Activated CD4-positive, alpha-beta T cell treated with anti-CD3 and anti-CD28 coated beads for 24 hours (primary cell): ENCODE measurements at regions not wholly inside any gene's neighbourhood (a gene's known extent, or its start where the extent isn't known, plus 50 kb on each side); places are given as distances from the start of the nearest gene placed in this dataset.

Source experiments
- DNase-seq, 2 donors: peaks; one replicate each; pipeline ENCODE4 v3.0.0-alpha.2; 2020; ENCODE audit warnings: low read depth in 2 of 2

DNA sequence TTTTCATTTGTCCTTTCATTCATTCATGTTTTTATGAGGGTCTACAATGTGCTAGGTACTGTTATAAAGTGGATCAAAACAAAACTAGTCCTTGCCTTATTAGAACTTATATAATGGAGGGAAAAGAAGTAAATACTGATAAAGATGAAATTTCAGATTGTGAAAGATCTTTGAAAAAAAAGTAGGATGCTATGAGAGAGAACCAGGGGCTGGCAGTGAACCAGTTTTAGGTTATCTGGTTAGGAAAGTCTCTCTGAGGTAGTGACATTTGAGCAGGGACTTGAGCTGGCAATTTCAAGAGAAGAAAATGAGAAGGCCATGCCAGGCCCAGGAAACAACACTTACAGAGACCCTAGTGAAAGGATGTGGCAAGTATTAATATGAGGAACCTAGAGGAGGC, 57.3 kb upstream of the E2F7 start:
- DNase-seq = no peak

DNA sequence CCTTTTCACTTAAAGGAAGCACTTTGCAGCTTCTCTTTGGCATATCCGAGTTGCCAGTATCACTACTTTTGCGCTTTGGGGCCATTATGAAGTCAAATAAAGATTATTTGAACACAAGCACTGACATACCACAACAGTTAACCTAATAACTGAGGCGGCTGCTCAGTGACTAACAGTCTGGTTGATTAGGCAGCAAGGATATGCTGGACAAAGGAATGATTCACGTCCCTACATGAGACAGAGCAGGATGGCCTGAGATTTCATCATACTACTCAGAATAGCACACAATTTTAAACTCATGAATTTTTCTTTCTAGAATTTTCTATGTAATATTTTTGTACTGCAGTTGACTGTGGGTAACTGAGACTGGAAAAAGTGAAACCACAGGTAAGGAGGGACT, 56.9 kb upstream of the E2F7 start:
- DNase-seq = no peak

DNA sequence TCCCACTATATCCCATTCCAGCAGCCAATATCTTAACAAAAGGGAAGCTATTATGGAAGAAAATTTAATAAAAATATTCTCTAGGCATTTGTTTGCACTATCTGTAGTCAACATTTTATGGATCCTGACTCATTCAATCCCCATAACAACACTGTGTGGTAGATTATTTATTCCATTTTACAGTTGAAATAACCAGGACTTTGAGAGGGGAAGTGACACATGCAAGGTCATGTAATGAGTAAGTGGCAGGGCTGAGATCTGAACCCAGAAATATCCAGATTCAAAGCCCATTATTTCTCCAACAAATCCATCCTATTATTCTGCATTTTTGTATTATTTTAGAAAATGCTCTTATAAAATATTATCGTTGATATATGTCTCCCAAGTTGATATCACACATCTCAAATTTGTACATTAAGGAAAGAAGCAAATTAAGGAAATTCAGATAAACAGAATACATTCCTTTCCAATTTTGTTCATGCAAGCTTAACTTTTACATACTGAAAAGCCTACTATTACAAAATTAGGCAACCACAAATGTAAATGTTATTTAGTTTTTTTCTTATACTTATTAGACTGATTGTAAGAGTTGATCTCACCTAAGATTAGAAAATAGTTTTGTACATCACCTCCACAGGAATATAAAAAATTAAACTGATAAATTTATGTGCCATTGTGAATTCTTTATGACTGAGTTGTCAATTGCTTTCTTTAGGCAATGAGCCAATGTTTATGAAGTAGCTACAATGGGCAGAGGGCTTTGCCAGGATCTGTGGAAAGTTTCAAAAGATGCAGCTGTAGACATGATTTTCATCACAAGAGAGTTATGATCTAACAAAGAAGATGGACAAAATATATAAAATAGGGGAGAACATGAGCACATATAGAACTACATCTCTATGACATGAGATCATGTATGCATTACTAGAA, 55.1 kb upstream of the E2F7 start:
- DNase-seq = no peak

- no peak for DNase-seq
Observed at GRCh38 chr12:77118696-77119095, 53.3 kb upstream of the E2F7 start.

GRCh38 chr12:77116277-77116676, 50.9 kb upstream of the E2F7 start:
- no peak for DNase-seq

GRCh38 chr12:77115471-77115870, 50.1 kb upstream of the E2F7 start:
- DNase-seq = no peak
